ENCODE measurements at regions not wholly inside any gene's neighbourhood (a gene's known extent, or its start where the extent isn't known, plus 50 kb on each side); places are given as distances from the start of the nearest gene placed in this dataset.
"Not testable (repeated sequence)": the region's sequence is repeated elsewhere in the genome, so short reads cannot be mapped to it uniquely, and the experiment has no call there.

DNA sequence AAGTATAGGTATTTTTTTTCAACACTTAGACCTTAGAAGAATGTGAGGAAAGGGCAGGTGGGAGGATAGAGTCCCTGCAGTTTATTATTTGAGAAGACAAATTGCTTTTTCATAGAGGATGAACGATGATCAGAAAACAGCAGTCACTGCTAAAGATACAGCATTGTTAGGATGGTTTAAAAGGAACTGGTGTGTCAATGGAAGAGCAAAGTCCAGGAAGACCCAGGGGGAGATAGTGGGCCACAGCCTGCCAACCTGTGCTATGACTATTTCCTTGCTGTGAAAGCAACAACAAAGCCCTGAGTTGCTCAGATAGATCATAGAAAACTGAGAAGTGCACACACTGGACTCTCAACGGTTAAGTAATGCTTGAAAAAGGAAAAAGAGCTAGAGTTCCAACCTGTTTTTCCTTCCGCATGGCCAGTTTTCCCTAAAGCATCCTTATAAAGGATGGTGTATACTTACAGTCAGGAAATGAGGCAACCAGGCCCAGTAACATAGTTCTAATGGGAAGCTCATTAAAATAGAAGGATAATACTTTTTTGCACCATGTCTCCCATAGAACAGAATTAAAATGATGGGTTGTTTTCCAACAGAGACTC is 153.8 kb downstream of the CEMIP2 start:
- Histone ChIP-seq H3K36me3 (no peaks in the 10 kb centered on the region), H4K20me1 (no peaks in the 10 kb centered on the region), H3K9me3 (peaks cover 19% of the 10 kb centered on the region), H3K27me3 (no peaks in the 10 kb centered on the region), H3K4me3 (no peak overlapping the region), H3K9ac (no peak overlapping the region), H3K27ac (no peak overlapping the region), H3K4me1 (no peaks in the 10 kb centered on the region), H3K4me2 (no peak overlapping the region)
- TF ChIP-seq Cebpa-rat (IDR thresholded peaks at IDR 0.05), result no peak

DNA sequence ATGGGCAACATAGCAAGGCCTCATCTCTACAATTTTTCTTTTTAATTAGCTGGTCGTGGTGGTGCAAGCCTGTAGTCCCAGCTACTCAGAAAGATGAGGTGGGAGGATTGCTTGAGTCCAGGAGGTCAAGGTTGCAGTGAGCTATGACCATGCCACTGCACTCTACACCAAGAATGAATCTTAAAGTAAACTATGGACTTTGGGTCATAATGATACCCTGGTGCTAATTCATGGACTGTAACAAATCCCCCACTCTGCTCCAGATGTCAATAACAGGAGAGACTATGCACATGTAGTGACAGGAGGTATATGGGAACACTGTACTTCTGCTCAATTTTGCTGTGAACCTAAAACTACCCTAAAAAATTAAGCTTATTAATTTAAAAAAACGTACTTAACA is 155.4 kb downstream of the CEMIP2 start:
- Histone ChIP-seq H3K4me2 (no peak overlapping the region), H3K4me3 (no peak overlapping the region), H3K36me3 (no peaks in the 10 kb centered on the region), H4K20me1 (no peaks in the 10 kb centered on the region), H3K27ac (no peak overlapping the region), H3K4me1 (no peaks in the 10 kb centered on the region), H3K9me3 (peaks cover 17% of the 10 kb centered on the region), H3K27me3 (no peaks in the 10 kb centered on the region), H3K9ac (no peak overlapping the region)
- no peak for TF ChIP-seq Cebpa-rat (IDR thresholded peaks at IDR 0.05)

DNA sequence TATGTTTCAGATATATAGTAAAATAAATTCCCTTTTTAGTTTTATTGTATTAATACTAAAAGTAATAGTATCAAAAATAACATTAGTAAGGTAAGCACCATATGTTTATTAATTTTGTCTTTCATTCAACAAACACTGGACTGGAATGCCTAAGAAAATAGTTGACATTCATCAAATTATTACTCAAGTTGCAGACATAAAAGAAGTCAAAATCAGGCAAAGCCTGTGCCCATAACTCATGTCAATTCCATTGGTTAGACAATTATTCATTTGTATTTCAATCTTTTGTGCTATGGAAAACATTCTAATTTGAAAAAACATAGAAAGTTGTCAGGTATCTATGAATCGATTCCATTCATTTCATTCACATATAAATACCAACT is 158.9 kb downstream of the CEMIP2 start:
- no peaks in the 10 kb centered on the region for H3K27me3 ChIP-seq
- peaks cover 6% of the 10 kb centered on the region; the same call in 1 of the 2 replicates for H3K9me3 ChIP-seq
- no peak overlapping the region for H3K27ac ChIP-seq
- H3K4me1 ChIP-seq, result no peaks in the 10 kb centered on the region
- TF ChIP-seq Cebpa-rat (IDR thresholded peaks at IDR 0.05), result no peak
- H4K20me1 ChIP-seq, result no peaks in the 10 kb centered on the region
- no peaks in the 10 kb centered on the region for H3K36me3 ChIP-seq
- no peak overlapping the region for H3K4me2 ChIP-seq
- H3K9ac ChIP-seq, result no peak overlapping the region
- H3K4me3 ChIP-seq, result no peak overlapping the region

DNA sequence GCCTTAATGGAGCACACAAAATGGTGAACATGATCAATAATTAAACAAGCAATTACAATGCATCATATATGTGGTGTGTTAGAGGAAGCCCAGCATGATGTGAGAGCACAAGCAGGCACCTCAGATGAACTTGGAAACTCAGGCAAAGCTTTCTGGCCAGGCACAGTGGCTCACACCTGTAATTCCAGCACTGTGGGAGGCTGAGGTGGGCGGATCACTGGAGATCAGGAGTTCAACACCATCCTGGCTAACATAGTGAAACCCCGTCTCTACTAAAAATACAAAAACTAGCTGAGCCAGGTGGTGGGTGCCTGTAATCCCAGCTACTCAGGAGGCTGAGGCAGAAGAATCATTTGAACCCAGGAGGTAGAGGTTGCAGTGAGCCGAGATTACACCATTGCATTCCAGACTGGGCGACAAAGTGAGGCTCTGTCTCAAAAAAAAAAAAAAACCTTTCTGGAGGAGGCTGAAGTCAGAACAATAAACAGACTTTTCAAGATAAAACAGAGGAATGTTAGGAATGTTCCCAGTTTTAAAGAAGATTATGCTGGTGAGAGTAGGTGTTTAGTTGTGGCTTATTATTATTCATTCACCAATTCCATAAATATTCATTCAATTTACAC is 159.4 kb downstream of the CEMIP2 start:
- no peaks in the 10 kb centered on the region for H3K36me3 ChIP-seq
- no peaks in the 10 kb centered on the region for H4K20me1 ChIP-seq
- H3K9ac ChIP-seq, result no peak overlapping the region
- TF ChIP-seq Cebpa-rat (IDR thresholded peaks at IDR 0.05), result no peak
- H3K4me2 ChIP-seq, result no peak overlapping the region
- H3K4me1 ChIP-seq, result no peaks in the 10 kb centered on the region
- no peak overlapping the region for H3K27ac ChIP-seq
- no peaks in the 10 kb centered on the region for H3K27me3 ChIP-seq
- no peak overlapping the region for H3K4me3 ChIP-seq
- peaks cover 6% of the 10 kb centered on the region; the same call in 1 of the 2 replicates for H3K9me3 ChIP-seq

DNA sequence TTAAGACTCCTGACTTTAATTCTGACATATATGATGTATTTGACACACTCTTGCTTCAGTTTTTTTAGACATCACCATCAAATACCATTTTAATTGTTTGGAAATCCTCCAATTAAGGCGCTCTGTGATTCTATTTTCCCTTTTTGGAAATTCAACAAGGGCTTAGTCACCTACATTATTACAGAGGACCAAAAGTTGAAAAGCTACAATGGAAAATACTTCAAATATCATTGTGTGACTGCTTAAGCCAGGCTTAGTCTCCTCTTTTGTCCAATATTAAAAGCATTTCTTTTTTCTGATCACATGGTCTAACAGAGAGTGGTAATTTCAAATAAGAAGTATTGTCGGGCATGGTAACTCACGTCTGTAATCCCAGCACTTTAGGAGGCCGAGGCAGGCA is 160.3 kb downstream of the CEMIP2 start:
- no peaks in the 10 kb centered on the region for H4K20me1 ChIP-seq
- no peaks in the 10 kb centered on the region for H3K4me1 ChIP-seq
- no peak overlapping the region for H3K4me2 ChIP-seq
- no peak for TF ChIP-seq Cebpa-rat (IDR thresholded peaks at IDR 0.05)
- no peaks in the 10 kb centered on the region for H3K36me3 ChIP-seq
- no peak overlapping the region for H3K4me3 ChIP-seq
- H3K27ac ChIP-seq, result no peak overlapping the region
- H3K9me3 ChIP-seq, result peaks cover 6% of the 10 kb centered on the region; the same call in 1 of the 2 replicates
- H3K9ac ChIP-seq, result no peak overlapping the region
- H3K27me3 ChIP-seq, result no peaks in the 10 kb centered on the region

DNA sequence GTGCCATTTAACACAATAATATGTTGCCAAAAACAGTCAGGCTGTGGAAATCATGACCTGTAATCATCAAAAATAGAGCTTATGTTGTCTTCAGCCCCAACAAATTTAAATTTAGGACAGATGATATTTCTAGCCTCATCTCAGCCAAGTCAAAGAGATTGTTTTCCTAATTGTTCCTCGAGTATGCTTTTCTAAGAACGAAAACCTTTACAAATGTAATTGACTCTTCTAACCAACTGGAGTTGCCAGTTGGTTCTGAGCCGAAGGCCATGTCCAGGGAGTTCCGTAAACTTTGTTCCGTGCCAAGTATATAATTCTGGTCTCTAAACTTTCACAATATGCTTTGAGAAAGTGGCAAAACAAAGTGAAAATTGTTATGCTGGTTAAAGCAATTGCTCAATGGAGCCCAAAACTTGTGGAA is 160.8 kb downstream of the CEMIP2 start:
- no peaks in the 10 kb centered on the region for H3K36me3 ChIP-seq
- TF ChIP-seq Cebpa-rat (IDR thresholded peaks at IDR 0.05), result no peak
- H3K27me3 ChIP-seq, result no peaks in the 10 kb centered on the region
- no peak overlapping the region for H3K9ac ChIP-seq
- H3K9me3 ChIP-seq, result peaks cover 6% of the 10 kb centered on the region; the same call in 1 of the 2 replicates
- no peak overlapping the region for H3K4me2 ChIP-seq
- no peaks in the 10 kb centered on the region for H3K4me1 ChIP-seq
- no peak overlapping the region for H3K27ac ChIP-seq
- H4K20me1 ChIP-seq, result no peaks in the 10 kb centered on the region
- H3K4me3 ChIP-seq, result no peak overlapping the region

DNA sequence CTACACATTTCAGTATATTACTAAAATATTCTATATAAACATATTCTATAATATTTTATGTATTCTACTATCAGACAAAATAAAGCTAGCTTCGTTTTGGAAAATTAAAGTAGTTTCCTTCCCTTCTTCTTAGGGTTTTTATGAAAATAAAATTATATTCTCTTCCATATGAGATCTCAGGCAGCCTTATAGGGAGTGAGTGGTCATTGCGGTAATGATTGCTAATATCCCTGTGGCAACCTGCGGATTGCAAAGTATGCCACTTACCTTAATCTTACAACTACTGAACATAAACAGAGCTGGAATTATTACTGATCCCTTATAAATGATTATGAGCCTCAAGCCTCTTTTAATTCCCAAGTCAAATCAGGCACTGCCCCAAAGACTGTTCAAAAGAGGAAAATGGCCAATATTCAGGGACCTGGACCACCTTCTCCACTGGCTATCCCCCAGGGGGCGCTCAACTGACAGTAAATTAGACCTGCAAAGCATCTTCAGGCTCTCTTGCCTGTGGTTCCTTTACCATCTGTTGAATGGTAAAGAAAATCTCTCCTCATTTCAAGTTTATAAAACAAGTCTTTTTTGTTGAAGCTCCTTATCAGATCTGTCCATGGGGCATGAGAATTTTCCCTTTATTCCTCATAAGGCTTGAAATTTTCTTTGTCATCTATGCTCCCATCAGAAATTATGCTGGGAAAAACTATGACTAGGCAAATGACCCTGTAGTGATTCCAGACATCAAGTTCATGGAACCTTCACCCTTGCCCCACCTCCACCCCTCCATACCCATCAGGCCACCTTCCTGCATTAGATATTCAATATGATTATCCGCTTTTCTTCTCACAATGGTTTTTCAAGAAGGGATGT is 163.9 kb downstream of the CEMIP2 start:
- H3K4me3 ChIP-seq, result no peak overlapping the region
- no peak overlapping the region for H3K9ac ChIP-seq
- H3K9me3 ChIP-seq, result no peaks in the 10 kb centered on the region
- no peaks in the 10 kb centered on the region for H3K36me3 ChIP-seq
- no peak overlapping the region for H3K4me2 ChIP-seq
- H4K20me1 ChIP-seq, result no peaks in the 10 kb centered on the region
- no peaks in the 10 kb centered on the region for H3K4me1 ChIP-seq
- no peak for TF ChIP-seq Cebpa-rat (IDR thresholded peaks at IDR 0.05)
- no peaks in the 10 kb centered on the region for H3K27me3 ChIP-seq
- no peak overlapping the region for H3K27ac ChIP-seq

DNA sequence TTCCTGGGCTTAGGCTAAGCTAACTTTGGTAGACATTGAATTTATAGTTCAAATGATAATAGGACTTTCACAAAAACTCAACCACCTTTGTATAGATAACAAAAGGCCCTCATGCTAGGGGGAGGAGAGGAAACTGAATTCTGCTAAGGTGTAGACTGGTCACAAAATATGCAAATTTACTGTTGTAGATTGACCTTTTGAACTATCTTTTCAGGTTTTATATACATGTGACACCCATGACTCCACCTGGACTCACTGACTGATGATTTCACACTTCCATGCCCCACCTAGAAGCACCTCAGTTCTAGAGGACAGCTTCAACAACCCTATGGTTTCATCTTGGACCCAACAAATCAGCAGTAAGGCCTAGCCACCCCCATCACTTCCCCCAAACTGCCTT is 165.7 kb downstream of the CEMIP2 start:
- Histone ChIP-seq H3K27me3 (no peaks in the 10 kb centered on the region), H3K4me1 (no peaks in the 10 kb centered on the region), H3K4me3 (no peak overlapping the region), H3K9me3 (no peaks in the 10 kb centered on the region), H3K4me2 (no peak overlapping the region), H4K20me1 (no peaks in the 10 kb centered on the region), H3K9ac (no peak overlapping the region), H3K36me3 (no peaks in the 10 kb centered on the region), H3K27ac (no peak overlapping the region)
- no peak for TF ChIP-seq Cebpa-rat (IDR thresholded peaks at IDR 0.05)

DNA sequence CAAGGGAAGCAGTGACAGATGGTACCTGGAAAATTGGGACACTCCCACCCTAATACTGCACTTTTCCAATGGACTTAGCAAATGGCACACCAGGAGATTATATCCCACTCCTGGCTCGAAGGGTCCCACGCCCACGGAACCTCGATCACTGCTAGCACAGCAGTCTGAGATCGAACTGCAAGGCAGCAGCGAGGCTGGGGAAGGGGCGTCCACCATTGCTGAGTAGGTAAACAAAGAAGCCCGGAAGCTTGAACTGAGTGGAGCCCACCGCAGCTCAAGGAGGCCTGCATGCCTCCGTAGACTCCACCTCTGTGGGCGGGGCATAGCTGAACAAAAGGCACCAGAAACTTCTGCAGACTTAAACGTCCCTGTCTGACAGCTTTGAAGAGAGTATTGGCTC is 172.6 kb downstream of the CEMIP2 start:
- H3K4me2 ChIP-seq, H3K27ac ChIP-seq, H3K36me3 ChIP-seq, H3K27me3 ChIP-seq, H3K9me3 ChIP-seq, H3K9ac ChIP-seq, H3K4me3 ChIP-seq, H3K4me1 ChIP-seq, H4K20me1 ChIP-seq: not testable (repeated sequence)

DNA sequence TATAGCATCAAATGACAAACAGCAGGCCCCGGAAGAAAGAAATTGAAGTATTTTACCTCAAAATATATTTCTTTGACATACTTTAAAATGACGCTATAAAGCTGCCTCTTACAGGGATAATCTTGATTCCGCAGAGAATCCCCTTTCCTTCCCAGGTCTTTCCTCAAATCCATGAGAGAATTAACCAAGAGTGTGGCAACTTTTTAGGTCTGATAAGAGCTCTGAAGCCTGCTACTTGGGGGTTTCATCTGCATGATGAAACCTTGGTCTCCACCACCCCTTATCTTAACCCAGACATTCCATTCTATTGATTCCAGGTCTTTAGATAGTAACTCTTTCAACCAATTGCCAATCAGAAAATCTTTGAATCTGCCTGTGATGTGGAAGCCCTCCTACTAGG is 173.8 kb downstream of the CEMIP2 start:
- Histone ChIP-seq H3K36me3 (no peaks in the 10 kb centered on the region), H3K4me1 (no peaks in the 10 kb centered on the region), H3K27ac (no peak overlapping the region), H3K27me3 (no peaks in the 10 kb centered on the region), H3K4me3 (no peak overlapping the region), H4K20me1 (no peaks in the 10 kb centered on the region), H3K4me2 (no peak overlapping the region), H3K9me3 (no peaks in the 10 kb centered on the region), H3K9ac (no peak overlapping the region)
- TF ChIP-seq Cebpa-rat (IDR thresholded peaks at IDR 0.05), result no peak
